ENCODE measurements at regions not wholly inside any gene's neighbourhood (a gene's known extent, or its start where the extent isn't known, plus 50 kb on each side); places are given as distances from the start of the nearest gene placed in this dataset.

GRCh38 chr20:48329676-48330664 is 497.8 kb downstream of the PREX1 start:
- peak in 2 of 7 experiments; percentile 15 to 24 for TF ChIP-seq CTCF (IDR thresholded peaks at IDR 0.05)
- no peak for TF ChIP-seq POLR2A (IDR thresholded peaks at IDR 0.05)

All from body of pancreas (tissue), 4 donors.